Renal cortex interstitium (tissue), 11 donors: ENCODE measurements at regions not wholly inside any gene's neighbourhood (a gene's known extent, or its start where the extent isn't known, plus 50 kb on each side); places are given as distances from the start of the nearest gene placed in this dataset.
"Not testable (repeated sequence)": the region's sequence is repeated elsewhere in the genome, so short reads cannot be mapped to it uniquely, and the experiment has no call there.

ENCODE experiments used
- DNase-seq, 11 donors: peaks; one replicate each; pipeline ENCODE4 v3.0.0-alpha.2; 2013; ENCODE audit warnings: low read depth in 9 of 11, low spot score in 4 of 11; ENCODE audit errors: extremely low read depth in 1 of 11

- DNase-seq: no peak
Measured at GRCh38 chr5:121029536-121030245, 565.6 kb downstream of the PRR16 start.

- peak in 1 of 11 donors; percentile 5 for DNase-seq
Measured at GRCh38 chr5:121031491-121031890, 567.4 kb downstream of the PRR16 start.

- no peak for DNase-seq
Measured at GRCh38 chr5:121033334-121033733, 569.2 kb downstream of the PRR16 start.

- DNase-seq: no peak
Measured at GRCh38 chr5:121038438-121038837, 574.3 kb downstream of the PRR16 start.

- no peak for DNase-seq
Measured at GRCh38 chr5:121049971-121050370, 585.9 kb downstream of the PRR16 start.

GRCh38 chr5:121053055-121053985 lies 589.2 kb downstream of the PRR16 start:
- DNase-seq: peak in 4 of 11 donors; percentile 6 to 17 (median 9)

- no peak for DNase-seq
Measured at GRCh38 chr5:121055586-121055985, 591.5 kb downstream of the PRR16 start.

GRCh38 chr5:121064241-121064640 lies 600.1 kb downstream of the PRR16 start:
- not testable (repeated sequence) for DNase-seq

- no peak for DNase-seq
Measured at GRCh38 chr5:121086671-121087070, 622.6 kb downstream of the PRR16 start.

GRCh38 chr5:121087560-121087959 lies 623.5 kb downstream of the PRR16 start:
- DNase-seq: no peak

- no peak for DNase-seq
Measured at GRCh38 chr5:121088341-121088740, 624.2 kb downstream of the PRR16 start.

GRCh38 chr5:121090822-121091221 lies 626.7 kb downstream of the PRR16 start:
- DNase-seq: no peak

- DNase-seq: no peak
Measured at GRCh38 chr5:121100931-121101330, 636.8 kb downstream of the PRR16 start.

GRCh38 chr5:121105921-121106320 lies 641.8 kb downstream of the PRR16 start:
- no peak for DNase-seq

GRCh38 chr5:121106721-121107690 lies 642.9 kb downstream of the PRR16 start:
- DNase-seq: not testable (repeated sequence)

- no peak for DNase-seq
Measured at GRCh38 chr5:121108725-121109124, 644.6 kb downstream of the PRR16 start.

GRCh38 chr5:121109817-121110216 lies 645.7 kb downstream of the PRR16 start:
- DNase-seq: no peak

- DNase-seq: no peak
Measured at GRCh38 chr5:121121786-121122185, 657.7 kb downstream of the PRR16 start.

- DNase-seq: no peak
Measured at GRCh38 chr5:121138495-121138907, 674.4 kb downstream of the PRR16 start.
